Spleen (tissue), 7 donors: ENCODE measurements at regions not wholly inside any gene's neighbourhood (a gene's known extent, or its start where the extent isn't known, plus 50 kb on each side); places are given as distances from the start of the nearest gene placed in this dataset.
A peak's percentile ranks its signal among the peaks of the same experiment; 100 is the strongest.

Source experiments
- POLR2A ChIP-seq, 3 donors: fragments of 450-650 bp; IDR thresholded peaks; one replicate each; pipeline ENCODE4 v1.5.1; 2017; ENCODE audit warnings: antibody characterized with exemption in 3 of 3, mild to moderate bottlenecking in 1 of 3
- POLR2AphosphoS5 ChIP-seq, 3 donors: sonication (generic); formaldehyde crosslinking; IDR thresholded peaks; one replicate each; pipeline ENCODE4 v1.5.1; 2017; ENCODE audit warnings: antibody characterized with exemption in 3 of 3
- TF ChIP-seq, protein P1 (sequence below), 11 experiments: fragments of 200-600 bp in 7 of 11; fragments of 450-650 bp in 4 of 11; sonication (generic) in 4 of 11; IDR thresholded peaks in 8 of 11; conservative IDR thresholded peaks in 3 of 11; 1 replicate in 7 of 11; 2 replicates in 4 of 11; pipeline versions ENCODE4 v1.4.0 to v1.8.0; 2016 to 2021; ENCODE audit warnings: antibody characterized with exemption in 11 of 11, inconsistent platforms in 4 of 11, mild to moderate bottlenecking in 1 of 11
- donor health status: DM: no; HTN: no; CAD: no; lungs with moderate emphysema.
- donor health status: DM: no; HTN: no; CAD: no.
- donor health status: DM: no; HTN: no; CAD: no.

DNA sequence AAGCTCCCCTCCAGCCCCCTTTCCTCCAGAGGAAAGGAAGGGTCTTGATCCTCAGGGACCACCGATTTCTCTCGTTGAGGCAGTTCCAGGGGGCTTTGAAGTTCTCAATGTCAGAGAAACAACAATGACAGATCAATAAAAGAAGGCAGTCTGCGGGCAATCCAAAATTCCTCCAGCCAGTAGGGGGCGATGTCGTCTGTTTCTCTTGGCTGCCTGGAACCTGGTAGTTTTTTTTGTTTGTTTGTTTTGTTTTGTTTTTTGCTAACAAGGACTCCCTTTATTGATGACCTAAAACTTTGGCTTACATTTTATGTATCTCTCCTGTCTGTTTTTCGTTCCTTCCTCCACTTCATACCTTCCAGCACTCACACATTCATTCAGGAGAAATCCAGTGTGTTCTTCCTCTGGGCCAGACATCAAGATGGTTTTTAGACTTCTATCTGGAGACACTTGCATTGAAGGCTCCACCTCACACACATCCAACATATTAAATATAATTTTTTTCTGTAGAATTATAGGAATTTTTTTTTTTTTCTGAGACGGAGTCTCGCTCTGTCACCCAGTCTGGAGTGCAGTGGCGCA is 276.6 kb downstream of the RPLP1 start:
- no peak for TF ChIP-seq POLR2A (IDR thresholded peaks at IDR 0.05)
- TF ChIP-seq, protein P1, sequence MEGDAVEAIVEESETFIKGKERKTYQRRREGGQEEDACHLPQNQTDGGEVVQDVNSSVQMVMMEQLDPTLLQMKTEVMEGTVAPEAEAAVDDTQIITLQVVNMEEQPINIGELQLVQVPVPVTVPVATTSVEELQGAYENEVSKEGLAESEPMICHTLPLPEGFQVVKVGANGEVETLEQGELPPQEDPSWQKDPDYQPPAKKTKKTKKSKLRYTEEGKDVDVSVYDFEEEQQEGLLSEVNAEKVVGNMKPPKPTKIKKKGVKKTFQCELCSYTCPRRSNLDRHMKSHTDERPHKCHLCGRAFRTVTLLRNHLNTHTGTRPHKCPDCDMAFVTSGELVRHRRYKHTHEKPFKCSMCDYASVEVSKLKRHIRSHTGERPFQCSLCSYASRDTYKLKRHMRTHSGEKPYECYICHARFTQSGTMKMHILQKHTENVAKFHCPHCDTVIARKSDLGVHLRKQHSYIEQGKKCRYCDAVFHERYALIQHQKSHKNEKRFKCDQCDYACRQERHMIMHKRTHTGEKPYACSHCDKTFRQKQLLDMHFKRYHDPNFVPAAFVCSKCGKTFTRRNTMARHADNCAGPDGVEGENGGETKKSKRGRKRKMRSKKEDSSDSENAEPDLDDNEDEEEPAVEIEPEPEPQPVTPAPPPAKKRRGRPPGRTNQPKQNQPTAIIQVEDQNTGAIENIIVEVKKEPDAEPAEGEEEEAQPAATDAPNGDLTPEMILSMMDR (IDR thresholded peaks at IDR 0.05 in 8 of 11, conservative IDR thresholded peaks at IDR 0.05 in 3 of 11): peak; percentile 67 to 90 (median 84)
- no peak for TF ChIP-seq POLR2AphosphoS5 (IDR thresholded peaks at IDR 0.05)
